ENCODE measurements at regions not wholly inside any gene's neighbourhood (a gene's known extent, or its start where the extent isn't known, plus 50 kb on each side); places are given as distances from the start of the nearest gene placed in this dataset.
"Not testable (repeated sequence)": the region's sequence is repeated elsewhere in the genome, so short reads cannot be mapped to it uniquely, and the experiment has no call there.

DNA sequence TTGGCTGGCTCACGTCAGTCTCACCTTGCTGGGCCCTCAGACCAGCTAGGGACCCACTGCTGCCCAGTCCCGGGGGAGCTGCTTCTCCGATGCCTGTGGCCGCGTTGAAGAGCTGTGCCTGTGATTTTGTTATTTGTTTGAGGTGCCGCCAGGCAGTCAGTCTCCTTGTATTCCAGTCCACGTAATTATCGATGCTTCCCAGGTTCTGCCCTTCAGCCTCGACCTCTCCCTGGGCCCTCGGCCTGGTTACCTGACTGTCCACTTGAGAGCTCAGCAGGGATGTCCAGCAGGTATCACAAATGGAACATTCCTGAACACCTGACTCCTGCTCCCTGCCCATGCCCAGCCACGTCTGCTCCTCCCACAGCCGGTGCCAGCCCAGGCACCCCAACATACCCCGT lies 195.9 kb upstream of the HS6ST1 start:
- H3K4me3 ChIP-seq (ENCODE audit: low read depth, poor library complexity, severe bottlenecking), result no peak overlapping the region
- no peak for DNase-seq (ENCODE audit: low spot score in 2 of 2)
- TF ChIP-seq, protein P1, sequence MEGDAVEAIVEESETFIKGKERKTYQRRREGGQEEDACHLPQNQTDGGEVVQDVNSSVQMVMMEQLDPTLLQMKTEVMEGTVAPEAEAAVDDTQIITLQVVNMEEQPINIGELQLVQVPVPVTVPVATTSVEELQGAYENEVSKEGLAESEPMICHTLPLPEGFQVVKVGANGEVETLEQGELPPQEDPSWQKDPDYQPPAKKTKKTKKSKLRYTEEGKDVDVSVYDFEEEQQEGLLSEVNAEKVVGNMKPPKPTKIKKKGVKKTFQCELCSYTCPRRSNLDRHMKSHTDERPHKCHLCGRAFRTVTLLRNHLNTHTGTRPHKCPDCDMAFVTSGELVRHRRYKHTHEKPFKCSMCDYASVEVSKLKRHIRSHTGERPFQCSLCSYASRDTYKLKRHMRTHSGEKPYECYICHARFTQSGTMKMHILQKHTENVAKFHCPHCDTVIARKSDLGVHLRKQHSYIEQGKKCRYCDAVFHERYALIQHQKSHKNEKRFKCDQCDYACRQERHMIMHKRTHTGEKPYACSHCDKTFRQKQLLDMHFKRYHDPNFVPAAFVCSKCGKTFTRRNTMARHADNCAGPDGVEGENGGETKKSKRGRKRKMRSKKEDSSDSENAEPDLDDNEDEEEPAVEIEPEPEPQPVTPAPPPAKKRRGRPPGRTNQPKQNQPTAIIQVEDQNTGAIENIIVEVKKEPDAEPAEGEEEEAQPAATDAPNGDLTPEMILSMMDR (IDR thresholded peaks at IDR 0.05), result no peak
- no peak for TF ChIP-seq POLR2A (IDR thresholded peaks at IDR 0.05)
- WGBS, 2 donors, result 96 to 97% methylated on average over 13 of the region's 13 CpGs
- intact Hi-C loops (cut with DNase I; ENCODE audit: low total_unique reads), result no loop called here

DNA sequence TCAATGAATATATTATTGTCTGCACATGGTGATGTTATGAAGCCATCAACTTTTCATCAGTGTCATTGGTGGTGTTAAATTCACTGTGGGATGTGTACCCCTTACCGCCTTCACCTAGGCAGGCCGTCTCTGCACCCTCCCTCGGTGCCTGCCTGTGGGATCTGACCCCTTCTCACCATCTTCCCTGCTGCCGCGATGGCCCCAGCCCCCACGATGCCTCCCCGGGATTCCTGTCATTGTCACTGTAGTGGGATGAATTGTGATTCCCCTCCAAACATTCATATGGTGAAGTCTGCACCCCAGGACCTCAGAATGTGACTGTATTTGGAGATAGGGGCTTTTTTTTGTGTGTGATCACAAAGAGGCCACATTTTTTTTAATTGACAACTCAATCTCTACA lies 198.3 kb upstream of the HS6ST1 start:
- TF ChIP-seq POLR2A (IDR thresholded peaks at IDR 0.05), result no peak
- TF ChIP-seq, protein P1 (IDR thresholded peaks at IDR 0.05), result no peak
- 86 to 87% methylated on average over 7 of the region's 7 CpGs for WGBS, 2 donors
- intact Hi-C loops (cut with DNase I; ENCODE audit: low total_unique reads), result no loop called here
- DNase-seq (ENCODE audit: low spot score in 2 of 2), result no peak
- H3K4me3 ChIP-seq (ENCODE audit: low read depth, poor library complexity, severe bottlenecking), result no peak overlapping the region

DNA sequence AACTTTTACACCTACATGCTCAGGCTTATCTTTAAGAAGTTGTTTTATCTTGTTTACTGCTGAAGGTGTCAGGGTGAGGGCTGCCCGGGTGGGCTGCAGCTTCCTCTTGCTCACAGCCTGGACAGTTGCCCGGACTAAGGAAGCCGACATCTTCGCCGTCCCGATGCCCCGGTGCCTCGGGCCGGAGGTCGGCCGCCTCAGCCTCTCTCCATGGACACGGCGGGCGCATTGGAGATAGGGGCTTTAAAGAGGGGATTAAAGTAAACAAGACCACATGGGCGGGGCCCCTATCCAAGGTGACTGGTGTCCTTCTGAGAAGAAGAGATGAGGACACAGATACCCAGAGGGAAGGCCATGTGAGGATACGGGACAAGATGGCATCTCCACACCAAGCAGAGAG lies 200.4 kb upstream of the HS6ST1 start:
- DNase-seq (ENCODE audit: low spot score in 2 of 2); H3K4me3 ChIP-seq (ENCODE audit: low read depth, poor library complexity, severe bottlenecking); intact Hi-C loops (cut with DNase I; ENCODE audit: low total_unique reads): not testable (repeated sequence)
- 93 to 97% methylated on average over 16 of the region's 16 CpGs for WGBS, 2 donors

DNA sequence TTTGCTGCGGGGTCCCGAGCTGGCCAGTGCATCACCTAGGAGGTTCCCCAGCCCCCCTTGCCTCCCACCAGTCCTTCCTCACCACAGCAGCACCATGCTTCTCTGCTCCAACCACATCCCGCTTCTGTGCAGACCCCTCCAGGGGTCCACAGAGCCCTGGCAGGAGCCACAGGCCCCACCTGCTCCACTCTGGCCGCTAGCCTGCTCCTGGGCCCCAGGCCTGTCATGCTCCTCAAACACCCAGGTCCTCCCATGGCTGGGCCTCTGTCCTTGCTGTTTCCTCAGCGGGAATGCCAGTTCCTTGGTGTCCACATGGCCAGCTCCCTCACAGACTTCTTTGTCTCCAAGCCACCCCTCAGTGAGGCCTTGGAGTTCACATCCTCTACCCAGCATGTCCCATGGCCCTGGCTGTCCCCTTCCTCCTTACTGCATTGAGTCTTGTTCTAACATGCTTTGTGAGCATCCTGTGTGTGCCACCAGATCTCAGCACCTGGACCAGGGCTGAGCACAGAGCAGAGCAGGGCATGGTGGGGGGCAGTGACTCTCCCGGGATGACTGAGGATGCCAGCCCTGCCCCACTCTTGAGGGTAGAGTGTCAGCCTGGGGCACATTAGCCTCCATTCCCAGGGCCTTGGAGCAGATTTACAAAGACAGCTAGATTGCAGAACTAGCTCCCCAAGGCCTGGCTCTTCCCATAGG lies 201.0 kb upstream of the HS6ST1 start:
- no peak overlapping the region for H3K4me3 ChIP-seq (ENCODE audit: low read depth, poor library complexity, severe bottlenecking)

DNA sequence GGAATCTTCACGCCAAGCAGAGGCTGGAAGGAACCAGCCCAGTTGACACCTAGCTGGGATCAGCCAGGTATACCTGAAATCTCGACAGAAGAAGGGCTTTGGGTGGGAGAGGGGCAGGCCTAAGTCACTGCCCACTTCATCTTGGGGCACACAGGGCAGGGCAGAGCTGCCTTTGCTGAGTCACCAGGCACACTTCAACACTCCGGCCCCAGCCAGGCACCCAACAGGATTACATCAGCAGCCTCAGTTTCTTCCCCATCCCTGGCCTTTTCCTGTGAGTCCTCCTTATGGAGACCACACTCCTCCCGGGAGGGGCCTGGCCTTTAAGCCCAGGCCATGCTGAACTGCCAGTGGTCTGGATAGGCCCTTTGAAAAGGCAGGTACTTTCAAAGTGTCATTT lies 201.7 kb upstream of the HS6ST1 start:
- intact Hi-C loops (cut with DNase I; ENCODE audit: low total_unique reads), result no loop called here
- 75 to 86% methylated on average over 4 of the region's 4 CpGs for WGBS, 2 donors
- H3K4me3 ChIP-seq (ENCODE audit: low read depth, poor library complexity, severe bottlenecking), result no peak overlapping the region
- TF ChIP-seq, protein P1 (IDR thresholded peaks at IDR 0.05), result no peak
- TF ChIP-seq POLR2A (IDR thresholded peaks at IDR 0.05), result no peak
- no peak for DNase-seq (ENCODE audit: low spot score in 2 of 2)

More for the DNA sequence above, 201.0 kb upstream of the HS6ST1 start:
- no peak for DNase-seq (ENCODE audit: low spot score in 2 of 2)
- no peak for TF ChIP-seq POLR2A (IDR thresholded peaks at IDR 0.05)
- TF ChIP-seq, protein P1 (IDR thresholded peaks at IDR 0.05), result no peak
- WGBS, 2 donors, result 83 to 96% methylated on average over 6 of the region's 6 CpGs
- intact Hi-C loops (cut with DNase I; ENCODE audit: low total_unique reads), result no loop called here

DNA sequence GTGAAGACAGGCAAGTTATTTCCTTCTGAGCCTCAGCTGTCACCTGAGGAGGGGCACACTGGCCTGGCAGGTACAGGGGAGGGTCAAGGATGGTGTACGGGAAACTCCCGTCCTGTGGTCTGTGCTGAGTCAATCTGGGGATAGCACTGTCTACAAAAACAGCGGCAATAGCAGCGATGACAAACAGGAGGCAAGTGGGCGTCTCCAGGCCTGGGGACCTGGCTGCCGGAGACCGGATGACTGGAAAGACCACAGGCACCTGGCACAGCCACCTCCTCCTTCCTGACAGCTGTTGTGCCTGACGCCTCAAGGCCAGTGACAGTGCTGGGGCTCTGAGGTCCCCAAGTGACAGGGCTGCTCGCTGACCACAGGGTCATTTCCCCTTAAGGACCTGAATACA lies 202.1 kb upstream of the HS6ST1 start:
- DNase-seq (ENCODE audit: low spot score in 2 of 2), result no peak
- no peak overlapping the region for H3K4me3 ChIP-seq (ENCODE audit: low read depth, poor library complexity, severe bottlenecking)
- TF ChIP-seq, protein P1 (IDR thresholded peaks at IDR 0.05), result no peak
- TF ChIP-seq POLR2A (IDR thresholded peaks at IDR 0.05), result no peak
- 74 to 77% methylated on average over 9 of the region's 9 CpGs for WGBS, 2 donors
- intact Hi-C loops (cut with DNase I; ENCODE audit: low total_unique reads), result no loop called here

Measured in lower leg skin (tissue), 4 donors.